ENCODE measurements at regions not wholly inside any gene's neighbourhood (a gene's known extent, or its start where the extent isn't known, plus 50 kb on each side); places are given as distances from the start of the nearest gene placed in this dataset.

- no peak overlapping the region for H3K27ac ChIP-seq (ENCODE audit: low read depth in 1 of 2, low read length in 1 of 2)
- no peaks in the 10 kb centered on the region for H3K36me3 ChIP-seq (ENCODE audit: control insufficient read depth in 4 of 4, insufficient read depth in 4 of 4, low read length in 4 of 4)
- no peak overlapping the region for H3K9ac ChIP-seq (ENCODE audit: insufficient read depth in 1 of 2, low read length in 2 of 2)
- WGBS, 2 donors = 62 to 70% methylated on average over 6 of the region's 6 CpGs
- DNase-seq = no peak
- no peak for ATAC-seq (ENCODE audit: insufficient read depth, low FRiP score)
- H3K9me3 ChIP-seq (ENCODE audit: control insufficient read depth in 4 of 4, insufficient read depth in 3 of 4, low read length in 3 of 4) = peaks cover 0 to 4% (median 1%) of the 10 kb centered on the region in 4 donors
- H3K27me3 ChIP-seq (ENCODE audit: control insufficient read depth in 3 of 3, insufficient read depth in 3 of 3, low read length in 2 of 3) = no peaks in the 10 kb centered on the region
- peaks cover 0 to 28% (median 5%) of the 10 kb centered on the region in 5 donors for H3K4me1 ChIP-seq (ENCODE audit: control insufficient read depth in 5 of 5, insufficient read depth in 5 of 5, low read length in 5 of 5)
- TF ChIP-seq CTCF (IDR thresholded peaks at IDR 0.05; ENCODE audit: control extremely low read depth, extremely low read depth) = no peak
- H3K4me3 ChIP-seq = no peak overlapping the region
These were observed 132.6 kb downstream of the NSG2 start for GRCh38 chr5:174177976-174178605.

- no peak for TF ChIP-seq CTCF (IDR thresholded peaks at IDR 0.05; ENCODE audit: control extremely low read depth, extremely low read depth)
- no peak for DNase-seq
- H3K36me3 ChIP-seq (ENCODE audit: control insufficient read depth in 4 of 4, insufficient read depth in 4 of 4, low read length in 4 of 4) = no peaks in the 10 kb centered on the region
- peaks cover 0 to 9% (median 2%) of the 10 kb centered on the region in 5 donors for H3K4me1 ChIP-seq (ENCODE audit: control insufficient read depth in 5 of 5, insufficient read depth in 5 of 5, low read length in 5 of 5)
- peaks cover 0 to 2% (median 1%) of the 10 kb centered on the region in 4 donors for H3K9me3 ChIP-seq (ENCODE audit: control insufficient read depth in 4 of 4, insufficient read depth in 3 of 4, low read length in 3 of 4)
- H3K27me3 ChIP-seq (ENCODE audit: control insufficient read depth in 3 of 3, insufficient read depth in 3 of 3, low read length in 2 of 3) = no peaks in the 10 kb centered on the region
- ATAC-seq (ENCODE audit: insufficient read depth, low FRiP score) = no peak
- WGBS, 2 donors = 76 to 80% methylated on average over 7 of the region's 7 CpGs
- H3K27ac ChIP-seq (ENCODE audit: low read depth in 1 of 2, low read length in 1 of 2) = no peak overlapping the region
- H3K4me3 ChIP-seq = no peak overlapping the region
- no peak overlapping the region for H3K9ac ChIP-seq (ENCODE audit: insufficient read depth in 1 of 2, low read length in 2 of 2)
These were observed 135.1 kb downstream of the NSG2 start for GRCh38 chr5:174180639-174181038.

GRCh38 chr5:174182111-174182510, 136.6 kb downstream of the NSG2 start:
- Histone ChIP-seq H3K36me3 (ENCODE audit: control insufficient read depth in 4 of 4, insufficient read depth in 4 of 4, low read length in 4 of 4) (no peaks in the 10 kb centered on the region), H3K4me3 (no peak overlapping the region), H3K27me3 (ENCODE audit: control insufficient read depth in 3 of 3, insufficient read depth in 3 of 3, low read length in 2 of 3) (no peaks in the 10 kb centered on the region), H3K9ac (ENCODE audit: insufficient read depth in 1 of 2, low read length in 2 of 2) (no peak overlapping the region), H3K4me1 (ENCODE audit: control insufficient read depth in 5 of 5, insufficient read depth in 5 of 5, low read length in 5 of 5) (peaks cover 0 to 6% (median 0%) of the 10 kb centered on the region in 5 donors), H3K27ac (ENCODE audit: low read depth in 1 of 2, low read length in 1 of 2) (no peak overlapping the region), H3K9me3 (ENCODE audit: control insufficient read depth in 4 of 4, insufficient read depth in 3 of 4, low read length in 3 of 4) (peaks cover 0 to 2% (median 0%) of the 10 kb centered on the region in 4 donors)
- ATAC-seq (ENCODE audit: insufficient read depth, low FRiP score) (no peak), DNase-seq (no peak)
- TF ChIP-seq CTCF (IDR thresholded peaks at IDR 0.05; ENCODE audit: control extremely low read depth, extremely low read depth) = no peak
- WGBS, 2 donors = 88 to 93% methylated on average over 5 of the region's 5 CpGs

- ATAC-seq (ENCODE audit: insufficient read depth, low FRiP score) (no peak), DNase-seq (no peak)
- Histone ChIP-seq H3K4me1 (ENCODE audit: control insufficient read depth in 5 of 5, insufficient read depth in 5 of 5, low read length in 5 of 5) (peaks cover 0 to 14% (median 5%) of the 10 kb centered on the region in 5 donors), H3K4me3 (no peak overlapping the region), H3K36me3 (ENCODE audit: control insufficient read depth in 4 of 4, insufficient read depth in 4 of 4, low read length in 4 of 4) (no peaks in the 10 kb centered on the region), H3K9me3 (ENCODE audit: control insufficient read depth in 4 of 4, insufficient read depth in 3 of 4, low read length in 3 of 4) (peaks cover 0 to 2% (median 0%) of the 10 kb centered on the region in 4 donors), H3K27me3 (ENCODE audit: control insufficient read depth in 3 of 3, insufficient read depth in 3 of 3, low read length in 2 of 3) (no peaks in the 10 kb centered on the region), H3K9ac (ENCODE audit: insufficient read depth in 1 of 2, low read length in 2 of 2) (no peak overlapping the region), H3K27ac (ENCODE audit: low read depth in 1 of 2, low read length in 1 of 2) (no peak overlapping the region)
- WGBS, 2 donors = 84 to 90% methylated on average over 9 of the region's 9 CpGs
- TF ChIP-seq CTCF (IDR thresholded peaks at IDR 0.05; ENCODE audit: control extremely low read depth, extremely low read depth) = no peak
These were observed 138.2 kb downstream of the NSG2 start for GRCh38 chr5:174183701-174184100.
